Liver (tissue), 8 donors: ENCODE measurements at regions not wholly inside any gene's neighbourhood (a gene's known extent, or its start where the extent isn't known, plus 50 kb on each side); places are given as distances from the start of the nearest gene placed in this dataset.
"Not testable (repeated sequence)": the region's sequence is repeated elsewhere in the genome, so short reads cannot be mapped to it uniquely, and the experiment has no call there.

ENCODE experiments used
- DNase-seq: peaks from one replicate; pipeline ENCODE4 v3.0.0-alpha.2; 2017; ENCODE audit warnings: low spot score
- H3K27ac ChIP-seq, 2 donors: one replicate each; pipeline ENCODE4 v1.7.0; 2013; ENCODE audit warnings: inconsistent platforms in 2 of 2, low read length in 2 of 2, control low read depth in 1 of 2, low read depth in 1 of 2, mild to moderate bottlenecking in 1 of 2
- H3K27me3 ChIP-seq, 4 donors: one replicate each; pipeline versions ENCODE4 v1.6.1 to v1.7.0; 2013; ENCODE audit warnings: low read length in 3 of 4, inconsistent platforms in 1 of 4, mild to moderate bottlenecking in 1 of 4, moderate library complexity in 1 of 4; ENCODE audit not compliant: control insufficient read depth in 4 of 4, insufficient read depth in 4 of 4
- H3K36me3 ChIP-seq, 4 donors: one replicate each; pipeline versions ENCODE4 v1.6.1 to v1.7.0; 2013; ENCODE audit warnings: low read length in 3 of 4, mild to moderate bottlenecking in 3 of 4, low read depth in 1 of 4, moderate library complexity in 1 of 4; ENCODE audit not compliant: control insufficient read depth in 4 of 4, insufficient read depth in 3 of 4
- H3K4me1 ChIP-seq, 4 donors: one replicate each; pipeline versions ENCODE4 v1.6.1 to v1.7.0; 2013; ENCODE audit warnings: low read length in 3 of 4, mild to moderate bottlenecking in 3 of 4, moderate library complexity in 1 of 4; ENCODE audit not compliant: control insufficient read depth in 4 of 4, insufficient read depth in 4 of 4
- H3K4me3 ChIP-seq, 3 donors: one replicate each; pipeline versions ENCODE4 v1.6.1 to v1.7.0; 2013; ENCODE audit warnings: low read length in 3 of 3, control low read depth in 1 of 3, low read depth in 1 of 3, mild to moderate bottlenecking in 1 of 3
- H3K9ac ChIP-seq, 2 donors: one replicate each; pipeline ENCODE4 v1.7.0; 2013; ENCODE audit warnings: low read length in 2 of 2, mild to moderate bottlenecking in 2 of 2, moderate library complexity in 2 of 2, control low read depth in 1 of 2, low read depth in 1 of 2
- H3K9me3 ChIP-seq, 4 donors: one replicate each; pipeline versions ENCODE4 v1.6.1 to v1.7.0; 2013; ENCODE audit warnings: low read length in 3 of 4; ENCODE audit not compliant: control insufficient read depth in 4 of 4
- ATF3 ChIP-seq: IDR thresholded peaks from 2 replicates; pipeline ENCODE4 v1.6.1; 2016; ENCODE audit warnings: antibody characterized with exemption
- CTCF ChIP-seq: fragments of 150-350 bp; IDR thresholded peaks from 2 replicates; pipeline ENCODE4 v1.5.1; 2017; ENCODE audit warnings: improper control_type of control experiment, low read depth, low read length; ENCODE audit not compliant: missing input control
- EGR1 ChIP-seq, 2 donors: IDR thresholded peaks; 2 replicates each; pipeline ENCODE4 v1.6.1; 2016 to 2018; ENCODE audit warnings: antibody characterized with exemption in 2 of 2, low read depth in 2 of 2
- FOXA1 ChIP-seq: IDR thresholded peaks from 2 replicates; pipeline ENCODE4 v1.6.1; 2016; ENCODE audit warnings: antibody characterized with exemption
- FOXA2 ChIP-seq: IDR thresholded peaks from 2 replicates; pipeline ENCODE4 v1.6.1; 2016; ENCODE audit warnings: antibody characterized with exemption
- GABPA ChIP-seq, 2 donors: IDR thresholded peaks in 1 of 2; conservative IDR thresholded peaks in 1 of 2; 2 replicates each; pipeline ENCODE4 v1.6.1; 2016; ENCODE audit warnings: antibody characterized with exemption in 2 of 2, mild to moderate bottlenecking in 1 of 2, moderate library complexity in 1 of 2
- HNF4A ChIP-seq, 2 donors: conservative IDR thresholded peaks; 2 replicates each; pipeline ENCODE4 v1.6.1; 2016; ENCODE audit warnings: antibody characterized with exemption in 2 of 2, mild to moderate bottlenecking in 2 of 2
- HNF4G ChIP-seq: IDR thresholded peaks from 2 replicates; pipeline ENCODE4 v1.6.1; 2016; ENCODE audit warnings: antibody characterized with exemption
- JUND ChIP-seq, 2 donors: IDR thresholded peaks; 2 replicates each; pipeline ENCODE4 v1.6.1; 2016; ENCODE audit warnings: antibody characterized with exemption in 2 of 2
- MAX ChIP-seq: IDR thresholded peaks from 2 replicates; pipeline ENCODE4 v1.6.1; 2016; ENCODE audit warnings: antibody characterized with exemption
- NR2F2 ChIP-seq: IDR thresholded peaks from 2 replicates; pipeline ENCODE4 v1.6.1; 2016; ENCODE audit warnings: antibody characterized with exemption
- RAD21 ChIP-seq, 2 donors: IDR thresholded peaks; 2 replicates each; pipeline ENCODE4 v1.6.1; 2016; ENCODE audit warnings: antibody characterized with exemption in 2 of 2, mild to moderate bottlenecking in 2 of 2
- REST ChIP-seq: IDR thresholded peaks from 2 replicates; pipeline ENCODE4 v1.6.1; 2016; ENCODE audit warnings: antibody characterized with exemption, mild to moderate bottlenecking
- RXRA ChIP-seq, 2 donors: IDR thresholded peaks; 2 replicates each; pipeline ENCODE4 v1.6.1; 2017 to 2018; ENCODE audit warnings: antibody characterized with exemption in 2 of 2, mild to moderate bottlenecking in 1 of 2
- SP1 ChIP-seq: IDR thresholded peaks from 2 replicates; pipeline ENCODE4 v1.6.1; 2018; ENCODE audit warnings: antibody characterized with exemption, mild to moderate bottlenecking
- TAF1 ChIP-seq: conservative IDR thresholded peaks from 2 replicates; pipeline ENCODE4 v1.6.1; 2016; ENCODE audit warnings: antibody characterized with exemption, mild to moderate bottlenecking
- YY1 ChIP-seq: IDR thresholded peaks from 2 replicates; pipeline ENCODE4 v1.6.1; 2016; ENCODE audit warnings: antibody characterized with exemption, mild to moderate bottlenecking
- ZBTB33 ChIP-seq: IDR thresholded peaks from 2 replicates; pipeline ENCODE4 v1.6.1; 2016; ENCODE audit warnings: antibody characterized with exemption
- WGBS: extraction: QIAGEN DNeasy Blood & Tissue Kit; methylation state at CpG from one replicate; pipeline ENCODE4 v1.1.7; 2013; 5-methylcytosine and 5-hydroxymethylcytosine counted together
- donor health status: healthy.
- donor health status: healthy.
- donor health status: healthy.
- donor health status: healthy.
- donor health status: healthy.

GRCh38 chr18:56282234-56283104, 355.9 kb downstream of the TXNL1 start:
- no peak overlapping the region for H3K9ac ChIP-seq
- H3K27me3 ChIP-seq, result peaks cover 0 to 3% (median 0%) of the 10 kb centered on the region in 4 donors
- TF ChIP-seq YY1, result no peak
- TF ChIP-seq SP1, result no peak
- TF ChIP-seq TAF1, result no peak
- no peak for TF ChIP-seq RXRA (IDR thresholded peaks at IDR 0.05)
- H3K36me3 ChIP-seq, result no peaks in the 10 kb centered on the region
- no peak for DNase-seq
- H3K9me3 ChIP-seq, result no peaks in the 10 kb centered on the region
- H3K4me3 ChIP-seq, result no peak overlapping the region
- H3K27ac ChIP-seq, result no peak overlapping the region
- WGBS, result 92% methylated on average over 8 of the region's 8 CpGs
- no peaks in the 10 kb centered on the region for H3K4me1 ChIP-seq

- not testable (repeated sequence) for H3K9me3 ChIP-seq, H3K36me3 ChIP-seq, H3K4me3 ChIP-seq, H3K4me1 ChIP-seq, H3K27me3 ChIP-seq, DNase-seq, H3K27ac ChIP-seq, H3K9ac ChIP-seq
- 64% methylated on average over 3 of the region's 3 CpGs for WGBS
These were observed 358.6 kb downstream of the TXNL1 start for GRCh38 chr18:56279816-56280215.

GRCh38 chr18:56278421-56279003, 359.9 kb downstream of the TXNL1 start:
- Histone ChIP-seq H3K4me1 (no peaks in the 10 kb centered on the region), H3K36me3 (no peaks in the 10 kb centered on the region), H3K9me3 (no peaks in the 10 kb centered on the region), H3K27ac (no peak overlapping the region), H3K4me3 (no peak overlapping the region), H3K27me3 (no peaks in the 10 kb centered on the region), H3K9ac (no peak overlapping the region)
- TF ChIP-seq TAF1 (no peak), SP1 (no peak), FOXA2 (no peak), FOXA1 (no peak), YY1 (no peak), ATF3 (no peak), JUND (IDR thresholded peaks at IDR 0.05) (no peak), HNF4A (conservative IDR thresholded peaks at IDR 0.05) (no peak), RXRA (IDR thresholded peaks at IDR 0.05) (no peak), GABPA (IDR thresholded peaks at IDR 0.05 in 1 of 2, conservative IDR thresholded peaks at IDR 0.05 in 1 of 2) (no peak), EGR1 (IDR thresholded peaks at IDR 0.05; ENCODE audit: low read depth in 2 of 2) (no peak), RAD21 (IDR thresholded peaks at IDR 0.05) (no peak), CTCF (no peak), MAX (no peak), ZBTB33 (no peak), HNF4G (no peak), REST (no peak), NR2F2 (no peak)
- WGBS, result 77% methylated on average over 6 of the region's 6 CpGs
- no peak for DNase-seq
